Left ventricle myocardium inferior (tissue), 1 donor: ENCODE measurements at regions not wholly inside any gene's neighbourhood (a gene's known extent, or its start where the extent isn't known, plus 50 kb on each side); places are given as distances from the start of the nearest gene placed in this dataset.

Source experiments
- DNase-seq: peaks from one replicate; pipeline ENCODE4 v3.0.0-alpha.2; 2020
- H3K27ac ChIP-seq: fragments of 200-600 bp; replicated peaks from 2 replicates; pipeline ENCODE4 v1.8.0; 2021
- H3K27me3 ChIP-seq: fragments of 200-600 bp; 2 replicates; pipeline ENCODE4 v1.8.0; 2021; ENCODE audit warnings: low read depth
- H3K36me3 ChIP-seq: fragments of 200-600 bp; 2 replicates; pipeline ENCODE4 v1.8.0; 2021
- H3K4me1 ChIP-seq: fragments of 200-600 bp; 2 replicates; pipeline ENCODE4 v1.8.0; 2021
- H3K4me3 ChIP-seq: fragments of 200-600 bp; 2 replicates; pipeline ENCODE4 v1.8.0; 2021; ENCODE audit warnings: mild to moderate bottlenecking, moderate library complexity
- H3K9me3 ChIP-seq: fragments of 200-600 bp; replicated peaks from 2 replicates; pipeline ENCODE4 v1.8.0; 2021
- CTCF ChIP-seq: fragments of 200-600 bp; IDR thresholded peaks from 2 replicates; pipeline ENCODE4 v1.8.0; 2021; ENCODE audit warnings: antibody characterized with exemption, mild to moderate bottlenecking, borderline replicate concordance
- intact Hi-C: fragments of 100-400 bp; cut with micrococcal nuclease; formaldehyde crosslinking; loops from one replicate; pipeline ENCODE4 v1.11.0; 2022
- donor health status: DM: no; HTN: yes; CAD: no; lungs with severe emphysema.

- DNase-seq: no peak
- Histone ChIP-seq H3K27ac (peak overlapping the region; percentile 76), H3K36me3 (no peaks in the 10 kb centered on the region), H3K27me3 (no peaks in the 10 kb centered on the region), H3K4me3 (peak overlapping the region; percentile 40), H3K9me3 (no peaks in the 10 kb centered on the region), H3K4me1 (peaks cover 39% of the 10 kb centered on the region)
- no peak for TF ChIP-seq CTCF
- intact Hi-C loops: no loop called here
Observed at GRCh38 chr2:8582651-8583399, 99.0 kb upstream of the ID2 start.

- Histone ChIP-seq H3K4me3 (peak overlapping the region; percentile 40), H3K9me3 (no peaks in the 10 kb centered on the region), H3K36me3 (no peaks in the 10 kb centered on the region), H3K27me3 (no peaks in the 10 kb centered on the region), H3K4me1 (peaks cover 39% of the 10 kb centered on the region), H3K27ac (peak overlapping the region; percentile 76)
- intact Hi-C loops: no loop called here
- peak; percentile 95 for DNase-seq
- no peak for TF ChIP-seq CTCF
Observed at GRCh38 chr2:8583400-8584173, 98.3 kb upstream of the ID2 start.

DNA sequence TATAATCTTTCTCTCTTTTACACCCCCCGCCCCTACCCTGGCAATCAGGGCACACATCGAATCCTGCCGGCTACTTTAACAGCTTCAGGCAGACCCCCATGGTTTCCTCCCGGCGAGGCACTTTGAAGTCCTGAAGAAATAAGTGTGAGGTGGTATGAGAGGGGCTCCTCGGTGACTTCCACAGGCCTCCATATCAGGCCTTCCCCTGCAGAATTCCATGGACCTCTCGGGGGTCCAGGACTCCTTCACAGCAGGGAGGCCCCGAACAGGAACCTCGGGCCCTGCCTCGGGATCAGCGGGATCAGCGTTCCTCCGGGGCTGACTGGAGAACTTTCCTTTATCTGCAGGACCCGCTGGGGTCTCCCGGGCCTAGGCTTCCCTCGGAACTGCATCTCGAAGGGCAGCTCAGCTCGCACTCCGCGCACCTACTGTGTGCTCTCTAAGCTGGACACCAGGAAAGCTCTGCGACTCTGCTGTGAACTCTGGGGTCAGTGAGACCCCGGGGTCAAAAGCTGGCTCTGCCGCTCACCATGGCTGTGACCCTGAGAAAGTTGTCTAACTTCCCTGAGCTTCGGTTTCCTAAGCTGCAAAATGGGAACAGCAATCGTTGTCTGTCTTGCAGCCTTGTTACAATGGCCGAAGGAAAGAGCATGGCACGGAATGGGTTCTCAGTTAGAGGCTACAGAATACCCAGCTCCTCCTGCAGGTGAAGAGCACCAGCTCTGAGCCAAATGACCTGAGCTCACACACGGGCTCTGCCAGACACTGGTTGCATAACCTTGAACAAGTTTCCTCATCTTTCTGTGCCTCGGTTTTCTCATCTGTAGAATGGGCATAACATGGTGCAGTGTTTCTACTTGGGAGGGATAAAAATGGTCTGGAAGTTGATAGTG lies 97.4 kb upstream of the ID2 start:
- no peaks in the 10 kb centered on the region for H3K27me3 ChIP-seq
- intact Hi-C loops: no loop called here
- no peak for TF ChIP-seq CTCF
- DNase-seq: no peak
- peak overlapping the region; percentile 40 for H3K4me3 ChIP-seq
- no peaks in the 10 kb centered on the region for H3K9me3 ChIP-seq
- H3K36me3 ChIP-seq: no peaks in the 10 kb centered on the region
- H3K4me1 ChIP-seq: peaks cover 39% of the 10 kb centered on the region
- H3K27ac ChIP-seq: peak overlapping the region; percentile 76

DNA sequence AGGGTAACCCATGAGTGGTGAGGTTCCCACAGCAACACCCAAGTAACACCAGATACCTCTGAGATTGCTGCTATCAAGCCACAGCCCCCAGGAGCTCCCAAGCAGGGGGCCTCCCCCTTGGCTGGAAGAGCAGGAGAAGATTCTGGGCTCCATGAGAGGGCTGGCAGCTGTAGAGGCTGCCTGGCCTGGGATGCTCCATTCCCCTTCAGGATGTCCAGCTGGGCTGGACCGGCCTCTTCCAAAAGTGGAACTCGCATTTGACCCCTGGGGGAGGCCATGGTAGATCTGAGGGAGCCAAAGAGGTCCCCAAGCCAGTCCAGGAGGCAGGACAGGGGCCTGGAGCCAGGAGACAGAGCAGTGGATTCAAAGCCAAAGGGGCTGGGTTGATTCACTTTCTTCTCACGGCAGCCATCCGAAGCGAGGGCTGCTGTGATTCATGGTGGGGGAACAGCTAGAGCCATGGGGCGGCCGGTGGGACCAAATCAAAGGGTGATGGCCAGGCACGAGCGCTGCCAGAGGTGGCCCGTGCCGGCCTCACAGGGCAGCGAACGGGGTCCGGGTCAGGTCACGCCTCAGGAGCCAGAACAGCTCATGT lies 95.3 kb upstream of the ID2 start:
- no peak overlapping the region for H3K27ac ChIP-seq
- H3K4me3 ChIP-seq: no peak overlapping the region
- peaks cover 30% of the 10 kb centered on the region for H3K4me1 ChIP-seq
- no peaks in the 10 kb centered on the region for H3K27me3 ChIP-seq
- DNase-seq: no peak
- no peaks in the 10 kb centered on the region for H3K36me3 ChIP-seq
- H3K9me3 ChIP-seq: no peaks in the 10 kb centered on the region
- intact Hi-C loops: no loop called here
- TF ChIP-seq CTCF: no peak

GRCh38 chr2:8587251-8587791 lies 94.5 kb upstream of the ID2 start:
- Histone ChIP-seq H3K9me3 (no peaks in the 10 kb centered on the region), H3K27ac (no peak overlapping the region), H3K36me3 (no peaks in the 10 kb centered on the region), H3K4me3 (no peak overlapping the region), H3K27me3 (no peaks in the 10 kb centered on the region), H3K4me1 (peaks cover 23% of the 10 kb centered on the region)
- intact Hi-C loops: no loop called here
- no peak for DNase-seq
- TF ChIP-seq CTCF: no peak
